ENCODE measurements at regions not wholly inside any gene's neighbourhood (a gene's known extent, or its start where the extent isn't known, plus 50 kb on each side); places are given as distances from the start of the nearest gene placed in this dataset.

GRCh38 chr2:41042343-41042742, 590.5 kb upstream of the SLC8A1 start:
- no peak for TF ChIP-seq CTCF (conservative IDR thresholded peaks at IDR 0.05)
- TF ChIP-seq ZFX (IDR thresholded peaks at IDR 0.05) = no peak
